A673 (cell line): ENCODE measurements at regions not wholly inside any gene's neighbourhood (a gene's known extent, or its start where the extent isn't known, plus 50 kb on each side); places are given as distances from the start of the nearest gene placed in this dataset.

Experiments
- BruUV-seq: library from RNA; stranded (reverse); fragments of 400-500 nt; replicated peaks from 2 replicates; lab custom pipeline; 2021; lab: Mats Ljungman, UMichigan
- CTCF ChIA-PET: fragments of 300-600 bp; sonication (Branson Sonifier 250); formaldehyde crosslinking; loops from one replicate; lab custom pipeline; 2022; ENCODE audit warnings: antibody characterized with exemption; lab: Charles Lee
- POLR2A ChIA-PET: fragments of 300-600 bp; sonication (Branson Sonifier 250); formaldehyde crosslinking; loops from one replicate; lab custom pipeline; 2022; ENCODE audit warnings: antibody characterized with exemption; ENCODE audit not compliant: low non-redundant PET; lab: Charles Lee
- DNase-seq: peaks from one replicate; pipeline ENCODE4 v3.0.0-alpha.2; 2015; ENCODE audit warnings: low spot score
- H3K27ac ChIP-seq: fragments of 200-600 bp; sonication (generic); 2 replicates; pipeline ENCODE4 v1.5.1; 2016; ENCODE audit warnings: mixed run types, low read depth, mild to moderate bottlenecking, mixed read lengths, antibody characterized with exemption, low read length; ENCODE audit not compliant: poor library complexity, severe bottlenecking
- H3K27me3 ChIP-seq: fragments of 200-600 bp; sonication (generic); replicated peaks from 2 replicates; pipeline ENCODE4 v1.6.1; 2017; ENCODE audit warnings: mixed run types, low read depth, mild to moderate bottlenecking, mixed read lengths, antibody characterized with exemption, low read length; ENCODE audit not compliant: insufficient read depth, poor library complexity
- H3K36me3 ChIP-seq: fragments of 200-600 bp; sonication (generic); 2 replicates; pipeline ENCODE4 v1.6.1; 2016; ENCODE audit warnings: mixed run types, mild to moderate bottlenecking, mixed read lengths, antibody characterized with exemption, low read length; ENCODE audit not compliant: insufficient read depth, poor library complexity, severe bottlenecking
- H3K4me1 ChIP-seq: fragments of 200-600 bp; sonication (generic); 2 replicates; pipeline ENCODE4 v1.6.1; 2017; ENCODE audit warnings: mixed run types, mild to moderate bottlenecking, mixed read lengths, antibody characterized with exemption, low read length; ENCODE audit not compliant: insufficient read depth, poor library complexity, severe bottlenecking
- H3K4me3 ChIP-seq: fragments of 200-600 bp; sonication (generic); 2 replicates; pipeline ENCODE4 v1.5.1; 2016; ENCODE audit warnings: low read depth, mixed run types, mild to moderate bottlenecking, mixed read lengths, low read length; ENCODE audit not compliant: poor library complexity, severe bottlenecking
- H3K9me3 ChIP-seq: fragments of 200-600 bp; sonication (generic); 2 replicates; pipeline ENCODE4 v1.6.1; 2016; ENCODE audit warnings: mixed run types, low read depth, mild to moderate bottlenecking, mixed read lengths, antibody characterized with exemption, low read length; ENCODE audit not compliant: poor library complexity, severe bottlenecking
- CTCF ChIP-seq: fragments of 300-800, 200-600 bp; sonication (generic); conservative IDR thresholded peaks from 2 replicates; pipeline ENCODE4 v1.5.1; 2017; ENCODE audit warnings: low read depth, mild to moderate bottlenecking, antibody characterized with exemption, low read length, moderate library complexity, mixed read lengths
- EZH2 ChIP-seq: fragments of 200-600 bp; sonication (generic); IDR thresholded peaks from 2 replicates; pipeline ENCODE4 v1.6.1; 2017; ENCODE audit warnings: borderline replicate concordance, low read depth, mild to moderate bottlenecking, mixed read lengths, antibody characterized with exemption, low read length; ENCODE audit not compliant: poor library complexity, severe bottlenecking
- intact Hi-C: fragments of 100-400 bp; cut with micrococcal nuclease; formaldehyde crosslinking; loops from one replicate; pipeline ENCODE4 v1.10.0; 2022; ENCODE audit not compliant: unreplicated experiment

GRCh38 chr12:70982991-70983390 is 62.5 kb upstream of the PTPRR start:
- intact Hi-C loops, result no loop called here
- Histone ChIP-seq H3K27me3 (no peaks in the 10 kb centered on the region), H3K9me3 (no peaks in the 10 kb centered on the region), H3K27ac (peak overlapping the region; percentile 52), H3K4me1 (peaks cover 35% of the 10 kb centered on the region), H3K4me3 (no peak overlapping the region), H3K36me3 (no peaks in the 10 kb centered on the region)
- DNase-seq, result peak; percentile 90
- TF ChIP-seq CTCF (no peak), EZH2 (no peak)
- no TSS peak for BruUV-seq
- ChIA-PET POLR2A (interaction anchor here (0.6 kb wide), 1 partner anchor 656 kb away, joined by 3 read pairs; no protein-coding TSS in a partner anchor), CTCF (no interaction called here)

GRCh38 chr12:70982286-70982685 is 61.7 kb upstream of the PTPRR start:
- CTCF ChIA-PET, result no interaction called here

GRCh38 chr12:70971001-70971794 is 50.7 kb upstream of the PTPRR start:
- BruUV-seq, result no TSS peak
- no peak overlapping the region for H3K4me3 ChIP-seq
- no peaks in the 10 kb centered on the region for H3K9me3 ChIP-seq
- H3K27ac ChIP-seq, result no peak overlapping the region
- H3K4me1 ChIP-seq, result peaks cover 4% of the 10 kb centered on the region
- H3K36me3 ChIP-seq, result no peaks in the 10 kb centered on the region
- ChIA-PET CTCF (no interaction called here), POLR2A (no interaction called here)
- DNase-seq, result no peak
- H3K27me3 ChIP-seq, result no peaks in the 10 kb centered on the region
- TF ChIP-seq EZH2 (no peak), CTCF (no peak)
- intact Hi-C loops, result no loop called here

More at GRCh38 chr12:70982286-70982685, 61.7 kb upstream of the PTPRR start:
- Histone ChIP-seq H3K36me3 (no peaks in the 10 kb centered on the region), H3K27ac (peak overlapping the region; percentile 52), H3K4me3 (no peak overlapping the region), H3K4me1 (peaks cover 35% of the 10 kb centered on the region), H3K27me3 (no peaks in the 10 kb centered on the region), H3K9me3 (no peaks in the 10 kb centered on the region)
- DNase-seq, result no peak
- BruUV-seq, result no TSS peak
- intact Hi-C loops, result no loop called here
- TF ChIP-seq EZH2, result no peak
- POLR2A ChIA-PET, result no interaction called here
